ENCODE measurements at regions not wholly inside any gene's neighbourhood (a gene's known extent, or its start where the extent isn't known, plus 50 kb on each side); places are given as distances from the start of the nearest gene placed in this dataset.
"Not testable (repeated sequence)": the region's sequence is repeated elsewhere in the genome, so short reads cannot be mapped to it uniquely, and the experiment has no call there.

DNA sequence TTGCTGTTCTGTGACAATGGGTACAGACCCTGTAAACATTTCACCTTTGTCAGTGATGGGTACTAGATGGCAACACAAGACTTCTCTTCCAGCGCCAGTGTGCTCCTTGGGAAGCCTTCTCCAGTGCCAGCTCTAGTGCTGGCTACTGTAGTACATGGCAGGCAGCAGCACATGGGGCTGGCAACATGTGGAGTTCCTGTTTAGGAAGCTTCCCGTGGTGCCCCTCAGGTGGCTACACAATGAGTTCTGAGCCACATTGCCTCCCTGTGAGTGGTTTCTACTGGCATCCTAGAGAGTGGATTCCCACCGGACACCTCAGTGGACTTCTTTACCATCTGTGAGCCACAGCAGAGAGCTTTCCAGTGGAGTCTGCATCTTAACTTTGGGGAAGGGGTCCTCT is 302.1 kb downstream of the CYRIA start:
- no peak for DNase-seq (ENCODE audit: low read depth)

DNA sequence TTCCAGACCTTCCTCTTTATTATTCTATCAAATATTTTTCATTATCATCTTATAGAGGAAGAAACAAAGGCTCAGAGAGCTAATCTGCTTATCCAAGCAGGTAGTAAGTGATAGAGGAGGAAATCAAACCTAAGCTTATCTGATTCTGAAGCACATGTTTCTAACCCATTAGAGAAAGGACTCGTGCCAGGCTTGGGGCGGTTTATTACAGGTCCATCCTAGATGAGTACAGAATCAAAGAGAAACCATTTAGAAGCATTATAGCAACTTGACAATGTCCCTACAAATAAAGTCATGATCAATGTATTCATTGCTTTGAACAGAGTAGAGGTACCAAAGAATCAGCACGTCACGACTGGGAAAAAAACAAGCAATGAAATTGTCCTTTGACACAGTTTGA is 303.0 kb downstream of the CYRIA start:
- no peak for DNase-seq (ENCODE audit: low read depth)

DNA sequence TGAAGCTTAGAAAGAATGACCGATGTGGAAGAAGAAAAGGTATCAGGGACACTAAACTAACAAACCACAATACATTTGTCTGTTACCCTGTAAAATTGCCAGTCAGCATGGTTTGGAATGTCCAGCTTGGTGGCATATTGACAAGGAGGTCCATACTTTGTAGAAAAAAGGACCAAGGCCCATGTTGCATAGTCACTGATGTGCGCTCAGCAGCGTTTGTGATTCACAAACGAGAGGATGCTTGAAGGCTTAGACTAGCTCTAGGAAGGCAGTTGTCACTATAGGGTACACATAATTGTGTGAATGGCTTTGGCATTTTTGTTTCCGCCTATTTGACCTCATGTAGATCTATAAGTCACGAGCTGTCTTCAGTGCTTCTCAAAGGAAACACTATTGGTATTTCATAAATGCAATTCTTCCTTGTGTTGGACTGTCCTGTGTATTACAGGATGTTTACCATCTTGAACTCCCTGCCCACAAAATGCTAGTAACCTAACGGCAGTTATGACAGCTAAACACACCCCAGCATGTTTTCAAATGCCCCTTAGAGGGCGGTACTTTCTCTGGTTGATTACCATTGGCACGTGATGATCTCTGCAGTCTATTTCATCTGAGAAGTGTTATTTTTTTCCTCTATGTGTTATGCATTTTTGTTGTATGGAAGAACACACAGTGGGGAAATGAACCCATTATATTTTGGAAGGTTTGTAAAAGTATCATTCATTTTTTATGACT is 304.2 kb downstream of the CYRIA start:
- no peak for DNase-seq (ENCODE audit: low read depth)

DNA sequence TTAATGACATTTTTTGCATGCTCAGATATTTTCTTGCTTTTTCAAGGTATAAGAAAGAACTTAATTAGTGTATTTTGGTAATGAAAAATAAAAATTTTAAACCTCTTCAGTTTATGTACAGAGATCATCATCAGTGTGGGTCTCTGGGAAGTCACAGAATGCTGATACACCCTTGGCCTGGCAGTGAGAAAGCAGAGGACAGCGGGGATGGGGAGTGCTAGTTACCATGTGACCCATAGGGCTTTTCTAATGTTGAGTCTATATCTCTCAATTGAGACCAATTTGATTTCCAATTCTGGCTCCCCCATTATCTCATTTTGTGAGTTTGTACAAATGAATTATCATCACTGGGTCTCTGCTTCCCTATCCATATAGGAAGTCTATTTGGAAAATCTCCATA is 305.7 kb downstream of the CYRIA start:
- DNase-seq (ENCODE audit: low read depth), result no peak

DNA sequence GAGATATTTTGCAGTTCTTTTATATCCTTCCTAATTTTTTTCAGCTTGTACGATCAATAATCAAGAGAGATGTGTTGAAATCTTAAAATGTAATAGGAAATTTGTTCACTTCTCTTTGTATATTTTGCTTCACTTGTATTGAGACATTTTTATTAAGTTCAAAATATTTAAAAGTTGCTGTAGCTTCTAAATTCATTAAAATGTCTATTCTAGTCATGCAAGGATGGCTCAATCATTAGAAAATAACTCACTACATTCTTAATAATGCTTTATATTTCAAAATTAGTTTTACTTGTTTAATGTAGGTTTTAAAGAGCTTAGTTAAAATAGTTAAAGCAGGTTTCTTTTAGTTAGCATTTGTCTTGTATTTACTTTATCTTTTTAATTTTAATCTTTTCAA is 308.4 kb downstream of the CYRIA start:
- no peak for DNase-seq (ENCODE audit: low read depth)

DNA sequence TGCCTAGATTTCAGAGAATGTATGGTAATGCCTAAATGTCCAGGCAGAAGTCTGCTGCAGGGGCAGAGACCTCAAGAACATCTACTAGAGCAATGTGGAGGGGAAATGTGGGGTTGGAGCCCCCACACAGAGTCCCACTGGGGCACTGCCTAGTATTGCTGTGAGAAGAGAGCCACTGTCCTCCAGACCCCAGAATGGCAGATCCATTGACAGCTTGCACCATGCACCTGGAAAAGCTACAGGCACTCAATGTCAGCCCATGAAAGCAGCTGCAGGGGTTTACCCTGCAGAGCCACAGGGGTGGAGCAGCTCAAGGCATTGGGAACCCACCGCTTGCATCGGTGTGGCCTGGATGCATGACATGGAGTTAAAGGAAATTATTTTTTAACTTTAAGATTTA is 314.1 kb downstream of the CYRIA start:
- no peak for DNase-seq (ENCODE audit: low read depth)

DNA sequence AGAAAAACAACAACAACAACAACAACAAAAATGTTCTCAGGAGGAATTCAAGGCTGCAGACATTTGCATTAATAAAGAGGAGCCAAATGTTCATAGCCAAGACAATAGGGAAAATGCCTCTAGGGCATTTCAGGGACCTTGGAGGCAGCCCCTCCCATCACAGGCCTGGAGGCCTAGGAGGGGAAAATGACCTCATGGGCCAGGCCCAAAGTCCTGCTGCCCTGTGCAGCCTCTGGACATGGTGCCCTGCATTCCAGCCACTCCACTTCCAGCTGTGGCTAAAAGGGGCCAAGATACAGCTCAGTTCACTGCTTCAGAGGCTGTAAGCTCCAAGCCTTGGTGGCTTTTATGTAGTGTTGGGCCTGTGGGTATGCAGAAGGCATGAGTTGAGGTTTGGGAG is 314.5 kb downstream of the CYRIA start:
- DNase-seq (ENCODE audit: low read depth), result no peak

DNA sequence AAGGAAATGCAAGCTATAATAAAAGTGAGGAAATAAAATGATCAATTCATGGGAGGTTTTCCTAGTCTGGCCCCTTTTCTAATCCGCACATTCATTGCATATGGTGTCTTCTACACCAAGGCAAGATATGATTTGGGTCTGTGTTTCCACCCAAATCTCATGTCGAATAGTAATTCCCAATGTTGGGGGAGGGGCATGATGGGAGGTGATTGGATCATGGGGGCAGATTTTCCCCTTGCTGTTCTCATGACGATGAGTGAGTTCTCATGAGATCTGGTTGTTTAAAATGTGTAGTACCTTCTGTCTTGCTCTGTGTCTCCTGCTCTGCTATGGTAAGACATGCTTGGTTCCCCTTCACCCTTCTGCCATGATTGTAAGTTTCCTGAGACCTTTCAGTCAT is 315.4 kb downstream of the CYRIA start:
- DNase-seq (ENCODE audit: low read depth), result no peak

DNA sequence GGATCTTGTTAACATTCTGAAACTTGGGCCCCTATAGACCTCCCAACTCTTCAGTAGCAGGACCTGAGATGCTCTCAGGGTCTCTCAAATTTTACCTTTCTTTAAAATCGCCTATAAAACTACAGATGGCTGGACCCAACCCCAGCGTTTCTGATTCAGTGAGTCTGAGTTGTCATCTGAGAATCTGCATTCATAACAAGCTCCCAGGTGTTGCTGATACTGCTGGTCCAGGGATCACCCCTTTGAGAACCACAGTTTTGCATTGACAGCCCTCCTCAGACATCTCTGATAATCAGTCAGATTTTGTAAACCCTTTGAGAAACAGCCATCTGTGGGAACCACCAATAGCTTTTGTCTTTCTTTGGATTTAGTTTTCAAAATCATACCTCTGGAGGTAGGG is 315.8 kb downstream of the CYRIA start:
- DNase-seq (ENCODE audit: low read depth), result no peak

DNA sequence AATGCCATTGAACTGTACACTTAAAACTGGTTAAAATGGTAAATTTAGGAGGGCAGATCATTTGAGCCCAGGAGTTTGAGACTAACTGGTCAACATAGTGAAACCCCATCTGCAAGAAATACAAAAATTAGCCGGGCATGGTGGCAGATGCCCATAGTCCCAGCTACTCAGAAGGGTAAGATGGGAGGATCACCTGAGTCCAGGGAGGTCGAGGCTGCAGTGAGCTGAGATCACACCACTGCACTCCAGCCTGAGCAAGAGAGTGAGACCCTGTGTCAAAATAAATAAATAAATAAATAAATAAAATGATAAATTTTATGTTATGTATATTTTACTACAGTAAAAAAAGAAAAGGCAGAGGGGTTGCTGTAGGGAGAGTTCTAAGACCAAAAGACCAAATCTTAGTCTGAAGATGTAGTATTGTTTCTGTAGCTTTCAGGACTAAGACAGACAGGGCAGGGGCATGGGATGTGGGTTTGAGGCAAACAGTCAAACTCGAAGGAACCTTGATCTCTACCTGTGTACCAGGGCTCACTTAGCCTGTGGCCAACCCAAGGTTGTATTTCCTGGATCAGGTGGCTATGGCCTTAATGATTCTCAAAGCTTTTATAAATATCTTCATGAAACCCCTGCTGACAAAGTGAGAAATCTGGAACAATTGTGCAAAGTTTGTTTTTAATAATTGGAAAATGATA is 316.7 kb downstream of the CYRIA start:
- DNase-seq (ENCODE audit: low read depth), result no peak

DNA sequence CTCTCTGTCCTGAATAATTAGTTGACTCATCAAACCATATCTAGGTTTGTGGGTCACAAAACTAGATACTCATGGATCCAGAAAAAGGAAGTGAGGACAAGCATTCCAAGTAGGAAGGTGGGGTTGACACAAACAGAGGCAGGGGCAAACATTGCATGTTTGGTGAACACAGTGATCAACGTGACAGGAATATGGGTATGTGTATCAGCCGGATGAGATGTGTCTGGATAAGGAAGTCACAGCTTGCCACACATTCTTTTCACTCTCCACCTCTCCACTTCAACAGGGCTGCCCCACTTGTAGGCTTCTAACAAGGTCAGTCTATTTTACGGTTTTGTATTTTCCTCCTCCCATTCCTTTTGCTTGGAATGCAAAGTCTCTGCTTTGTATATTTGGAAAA is 319.0 kb downstream of the CYRIA start:
- no peak for DNase-seq (ENCODE audit: low read depth)

DNA sequence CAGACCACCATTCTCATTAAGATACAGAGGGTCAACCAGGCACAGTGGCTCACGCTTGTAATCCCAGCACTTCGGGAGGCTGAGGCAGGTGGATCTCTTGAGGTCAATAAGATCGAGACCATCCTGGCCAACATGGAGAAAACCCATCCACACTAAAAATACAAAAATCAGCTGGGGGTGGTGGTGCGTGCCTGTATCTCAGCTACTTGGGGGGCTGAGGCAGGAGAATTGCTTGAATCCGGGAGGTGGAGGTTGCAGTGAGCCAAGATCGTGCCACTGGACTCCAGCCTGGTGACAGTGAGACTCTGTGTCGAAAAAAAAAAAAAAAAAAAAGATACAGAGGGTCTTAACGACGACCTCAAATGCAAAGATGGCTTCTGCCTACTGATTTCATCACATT is 320.4 kb downstream of the CYRIA start:
- DNase-seq (ENCODE audit: low read depth), result not testable (repeated sequence)

DNA sequence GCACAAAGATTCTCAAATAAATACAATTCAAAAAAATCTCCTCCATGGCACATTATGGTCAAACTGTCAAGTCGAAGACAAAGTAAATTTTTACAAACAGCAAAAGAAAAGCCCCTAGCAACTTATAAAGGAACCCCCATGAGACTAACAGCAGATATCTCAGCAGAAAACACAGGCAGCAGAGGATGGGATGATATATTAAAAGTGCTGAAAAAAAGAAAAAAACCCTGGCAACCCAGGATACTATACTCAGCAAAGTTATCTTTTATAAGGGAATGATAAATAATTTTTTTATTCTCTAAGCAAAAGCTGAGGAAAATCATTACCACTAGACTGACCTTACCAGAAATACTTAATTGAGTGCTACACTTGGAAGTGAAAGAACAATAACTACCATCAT is 326.4 kb downstream of the CYRIA start:
- no peak for DNase-seq (ENCODE audit: low read depth)

DNA sequence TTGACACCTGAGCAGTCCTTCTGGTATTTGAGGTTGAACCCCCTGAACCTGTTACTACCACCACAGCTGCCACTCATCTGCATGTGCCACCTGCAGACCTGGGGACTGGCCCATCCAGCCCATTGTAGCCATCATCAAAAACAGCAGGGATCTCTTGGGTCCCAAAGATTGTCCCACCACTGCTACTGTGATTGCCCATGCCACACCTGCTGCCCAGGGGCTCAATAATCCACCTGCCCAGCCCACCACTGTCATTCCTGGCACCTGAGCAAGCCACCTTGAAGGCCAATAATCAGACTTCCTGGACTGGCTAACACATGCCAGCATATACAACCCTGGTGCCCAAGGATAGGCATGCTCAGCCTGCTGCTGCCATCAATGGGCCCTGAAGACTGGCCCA is 327.6 kb downstream of the CYRIA start:
- no peak for DNase-seq (ENCODE audit: low read depth)

DNA sequence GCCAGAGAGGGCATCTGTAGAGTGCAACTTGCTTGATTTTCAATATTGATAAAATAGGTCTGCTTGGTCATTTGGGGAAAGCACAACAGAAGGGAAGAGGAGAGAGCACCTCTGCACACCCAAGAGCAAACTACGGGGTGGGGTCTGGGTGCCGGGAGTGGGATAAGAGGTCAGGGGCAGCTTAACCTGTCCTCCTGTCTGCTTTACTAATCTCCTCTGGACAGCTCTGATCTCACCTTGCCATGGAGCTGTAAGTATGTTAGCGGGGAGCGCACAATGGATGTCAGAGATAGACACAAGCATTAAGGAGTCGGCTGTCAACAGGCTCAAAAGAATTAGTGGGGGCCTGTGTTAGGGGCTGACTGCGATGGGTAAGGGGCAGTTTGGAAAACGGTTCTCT is 328.7 kb downstream of the CYRIA start:
- DNase-seq (ENCODE audit: low read depth), result no peak

DNA sequence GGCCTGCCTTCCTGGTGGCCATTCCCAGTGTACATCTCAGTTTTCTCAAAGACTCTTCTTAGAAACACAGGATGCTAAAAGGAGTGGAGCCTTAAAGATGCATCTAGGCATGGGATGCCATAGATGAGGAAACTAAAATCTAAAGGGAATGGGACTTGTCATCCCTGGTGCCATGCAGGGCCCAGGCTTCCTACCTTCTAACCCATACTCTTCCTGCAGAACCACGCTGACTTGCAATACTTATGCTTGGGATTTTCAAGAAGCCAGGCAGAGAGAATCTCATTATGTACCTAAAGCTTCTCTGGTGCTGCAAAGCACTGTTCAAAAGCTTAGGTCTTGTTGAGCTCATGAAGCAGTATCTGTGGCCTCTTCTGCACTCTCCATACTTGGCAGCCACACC is 329.1 kb downstream of the CYRIA start:
- no peak for DNase-seq (ENCODE audit: low read depth)

DNA sequence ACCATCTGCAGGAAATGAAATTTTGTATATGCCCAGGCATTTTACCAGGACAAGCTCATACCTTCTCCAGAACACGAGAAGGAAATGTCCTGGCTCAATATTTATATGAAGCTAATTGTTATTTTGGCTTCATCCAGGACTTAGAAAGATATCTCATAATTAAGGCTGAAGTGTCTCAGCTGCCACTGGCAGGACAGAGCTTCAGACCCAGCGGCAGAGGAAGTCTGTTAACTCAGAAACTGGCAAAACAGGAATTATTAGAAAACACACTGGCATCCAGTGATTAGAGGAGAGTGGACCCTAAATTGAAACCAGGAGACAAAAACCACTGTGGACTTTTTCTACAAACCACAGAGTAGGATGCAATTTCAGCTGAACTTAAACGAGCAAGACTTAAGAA is 329.7 kb downstream of the CYRIA start:
- DNase-seq (ENCODE audit: low read depth), result no peak

DNA sequence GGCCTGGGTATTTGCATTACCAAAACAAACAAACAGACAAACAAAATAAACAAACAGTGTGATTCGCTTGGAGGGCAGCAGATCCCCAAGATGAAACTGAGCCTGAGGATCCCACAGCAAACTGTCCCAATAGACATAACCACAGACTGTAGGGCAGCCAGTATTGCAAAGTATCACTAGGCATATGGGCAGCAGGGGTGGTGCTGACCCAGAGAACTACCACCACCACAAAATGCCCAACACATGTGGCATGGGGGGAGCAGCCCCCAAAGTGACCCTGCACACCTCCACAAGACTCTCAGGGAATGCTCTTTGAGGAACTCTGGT is 330.1 kb downstream of the CYRIA start:
- no peak for DNase-seq (ENCODE audit: low read depth)

DNA sequence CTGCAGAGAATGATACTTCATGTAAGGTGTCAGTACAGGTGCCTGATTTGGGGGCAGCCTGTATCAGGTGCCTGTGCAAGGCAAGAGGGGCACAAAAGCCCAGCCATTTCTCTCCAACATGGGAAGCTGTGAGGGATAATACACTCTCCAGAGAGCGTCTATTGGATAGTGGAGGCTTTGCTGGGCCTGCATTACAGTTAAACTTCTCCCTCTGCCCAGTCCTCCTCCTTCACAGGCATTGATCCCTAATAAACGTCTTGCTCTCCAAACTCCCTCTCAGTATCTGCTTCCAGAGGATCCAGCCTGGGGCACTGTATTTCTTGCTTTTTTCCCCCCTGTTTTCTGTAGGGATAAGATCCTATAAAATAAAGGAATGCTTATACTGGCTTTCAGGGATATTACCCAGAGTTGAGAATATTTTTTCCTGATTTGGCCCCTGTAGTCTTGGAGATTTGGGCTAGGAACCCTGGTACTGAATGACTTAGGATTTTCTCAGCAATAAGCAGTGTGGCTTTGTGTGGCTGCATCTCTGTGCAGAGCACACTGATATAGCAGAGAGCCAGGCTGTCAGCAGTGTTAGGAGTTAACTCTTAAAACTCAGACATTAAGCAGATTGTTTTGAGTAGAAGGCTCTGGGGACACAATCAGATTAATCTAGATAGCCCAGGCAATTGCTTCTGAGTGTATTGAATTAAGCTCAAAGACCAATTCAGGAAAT is 330.6 kb downstream of the CYRIA start:
- DNase-seq (ENCODE audit: low read depth), result no peak

DNA sequence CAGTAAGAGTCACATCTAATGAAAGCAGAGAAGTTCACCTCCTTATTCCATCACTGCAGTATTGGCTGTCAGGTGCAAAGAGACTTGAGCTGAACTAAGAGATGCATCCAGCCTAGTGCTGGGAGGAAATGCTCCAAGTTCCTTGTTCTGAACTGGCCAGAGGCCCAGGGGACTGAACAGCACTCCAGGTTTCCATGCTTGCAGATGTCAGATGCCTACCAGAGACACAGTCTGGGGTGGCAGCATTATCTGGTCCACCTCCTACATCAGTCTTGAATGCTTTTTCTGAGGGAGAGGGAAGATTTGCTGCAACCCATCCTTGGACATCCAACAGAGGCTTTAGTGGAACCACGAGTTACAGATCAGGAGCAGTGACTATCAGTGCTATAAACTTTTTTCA is 331.3 kb downstream of the CYRIA start:
- DNase-seq (ENCODE audit: low read depth), result no peak

DNA sequence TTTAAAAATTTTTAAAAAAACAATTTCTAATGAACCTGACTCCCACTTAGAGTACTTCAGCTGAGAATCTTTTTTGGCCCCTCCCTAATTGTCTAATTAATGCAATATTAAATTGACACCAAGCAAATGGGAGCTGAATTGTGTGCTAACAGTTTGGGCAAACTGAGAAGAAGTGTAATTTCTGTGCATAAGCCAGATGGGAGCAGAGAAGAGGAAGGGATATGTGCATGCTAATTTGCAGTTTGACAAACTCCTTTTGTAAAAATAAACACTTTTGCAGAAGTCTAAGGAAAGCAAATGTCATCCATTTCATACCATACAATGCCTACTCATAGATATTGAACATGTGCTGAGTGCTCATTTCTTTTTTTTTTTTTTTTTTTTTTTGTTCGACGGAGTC is 332.0 kb downstream of the CYRIA start:
- no peak for DNase-seq (ENCODE audit: low read depth)

DNA sequence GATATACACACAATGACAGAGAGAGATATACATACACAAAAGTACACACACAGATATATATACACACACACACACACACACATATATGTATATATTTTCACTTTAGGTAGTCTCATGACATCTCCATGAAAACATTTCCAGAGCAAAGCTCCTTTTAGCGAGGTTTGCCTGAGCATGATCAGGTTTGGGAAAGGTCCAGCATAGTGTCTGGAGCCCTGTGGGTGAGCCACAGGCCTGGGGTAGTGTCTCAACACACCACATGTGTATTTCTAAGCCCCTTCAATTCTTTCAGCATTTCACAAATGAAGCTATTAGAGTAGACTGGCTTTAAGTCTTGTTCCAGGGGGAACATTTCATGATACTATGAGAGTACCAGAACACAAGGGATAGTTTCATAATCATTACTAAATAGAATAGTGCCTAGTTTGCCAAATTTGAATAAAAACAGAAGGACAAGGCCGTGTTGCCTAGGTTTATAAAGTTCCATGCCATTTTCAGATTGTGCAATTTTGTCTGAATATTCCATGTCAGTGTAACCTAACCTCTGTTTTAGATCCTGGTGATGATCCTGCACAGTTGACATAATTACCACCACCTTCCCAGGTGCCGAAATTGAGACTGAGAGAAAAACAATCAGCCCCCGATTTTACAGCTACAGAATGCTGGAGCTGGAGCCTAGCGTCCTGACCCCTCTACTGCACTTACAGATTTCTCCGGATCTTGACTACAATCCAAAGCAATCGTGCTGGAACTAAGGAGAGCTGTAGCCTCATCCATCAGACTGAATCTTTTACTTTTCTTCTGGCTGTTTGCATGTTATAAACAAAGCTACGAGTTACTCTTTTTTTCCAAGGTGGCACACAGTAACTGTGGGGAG is 332.7 kb downstream of the CYRIA start:
- no peak for DNase-seq (ENCODE audit: low read depth)

DNA sequence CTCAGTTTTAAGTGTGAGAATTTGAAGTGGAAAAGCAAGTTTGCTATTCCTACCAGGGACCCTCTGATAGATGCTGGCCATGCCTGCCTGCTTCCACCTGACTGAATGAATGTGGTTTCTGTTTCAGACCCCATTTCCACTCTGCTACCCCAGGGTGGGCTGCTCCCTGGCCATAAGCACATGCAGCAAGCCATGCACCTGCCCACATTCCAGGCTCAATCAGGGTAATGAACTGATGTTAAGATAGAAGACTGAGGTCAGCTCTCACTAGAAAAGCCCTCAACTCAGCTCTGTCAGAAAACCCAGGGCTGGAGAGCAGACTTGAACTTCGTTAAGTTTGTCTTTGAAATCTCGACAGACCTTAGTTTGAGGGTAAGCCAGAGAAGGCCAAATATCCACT is 333.9 kb downstream of the CYRIA start:
- DNase-seq (ENCODE audit: low read depth), result no peak

All from amniotic epithelial cell (primary cell).